ENCODE measurements at regions not wholly inside any gene's neighbourhood (a gene's known extent, or its start where the extent isn't known, plus 50 kb on each side); places are given as distances from the start of the nearest gene placed in this dataset.

- Histone ChIP-seq H3K23ac (ENCODE audit: low read depth, low read length) (no peak overlapping the region), H4K5ac (ENCODE audit: low read depth, low read length) (no peak overlapping the region), H4K91ac (ENCODE audit: insufficient read depth, low read depth, low read length) (no peak overlapping the region), H2AK9ac (replicated peaks; ENCODE audit: low read depth, low read length, poor library complexity) (no peak overlapping the region), H3K79me1 (ENCODE audit: low read depth in 1 of 2, low read length in 2 of 2) (no peaks in the 10 kb centered on the region), H2AFZ (replicated peaks; ENCODE audit: low read length, poor library complexity) (no peak overlapping the region), H3K36me3 (ENCODE audit: control insufficient read depth, insufficient read depth, low read length) (no peaks in the 10 kb centered on the region), H3K18ac (ENCODE audit: low read depth, low read length) (no peak overlapping the region), H3K4ac (ENCODE audit: low read depth, low read length) (no peak overlapping the region), H3K9ac (ENCODE audit: low read depth, low read length) (no peak overlapping the region), H3K27ac (ENCODE audit: insufficient read depth, low read length) (no peak overlapping the region), H2BK15ac (ENCODE audit: low read depth, low read length) (no peak overlapping the region), H2BK20ac (ENCODE audit: low read depth, low read length) (no peak overlapping the region), H4K8ac (ENCODE audit: low read depth in 2 of 2, low read length in 2 of 2) (no peak overlapping the region), H3K4me1 (ENCODE audit: control insufficient read depth, insufficient read depth, low read length) (no peaks in the 10 kb centered on the region), H2BK120ac (ENCODE audit: low read depth, low read length) (no peak overlapping the region), H3K14ac (replicated peaks; ENCODE audit: low read depth, low read length) (no peak overlapping the region), H3K56ac (ENCODE audit: extremely low read depth, insufficient read depth, low read length) (no peak overlapping the region), H2BK5ac (ENCODE audit: low read depth, low read length, poor library complexity, severe bottlenecking) (no peak overlapping the region), H3K27me3 (ENCODE audit: control insufficient read depth, insufficient read depth, low read length) (peaks cover 60% of the 10 kb centered on the region), H4K20me1 (ENCODE audit: insufficient read depth, low read length) (no peaks in the 10 kb centered on the region), H3K4me2 (ENCODE audit: low read depth, low read length) (no peak overlapping the region), H3K9me1 (ENCODE audit: insufficient read depth, low read length) (0 out of 2 replicates have a peak, but pooled peaks cover 3% of the 10 kb centered on the region), H3K9me3 (ENCODE audit: control insufficient read depth, insufficient read depth, low read length) (no peaks in the 10 kb centered on the region), H3K4me3 (ENCODE audit: insufficient read depth, low read depth, low read length) (no peak overlapping the region), H2AK5ac (ENCODE audit: low read depth, low read length) (no peak overlapping the region)
- no TSS peak for BruUV-seq (replicated peaks)
- dilution Hi-C loops (cut with HindIII; ENCODE audit: low sequenced_read_pairs, unreplicated experiment) (no loop called here), intact Hi-C loops (cut with micrococcal nuclease) (no loop called here), in situ Hi-C loops (cut with MboI; ENCODE audit: low sequenced_read_pairs) (no loop called here)
- TF ChIP-seq CHD1 (IDR thresholded peaks at IDR 0.05; ENCODE audit: low read depth, low read length), result no peak
- no peak for TF ChIP-seq RAD21 (IDR thresholded peaks at IDR 0.05; ENCODE audit: low read length)
- no peak for TF ChIP-seq NFE2L2 (IDR thresholded peaks at IDR 0.05; ENCODE audit: low read depth, low read length)
- TF ChIP-seq ELK1 (IDR thresholded peaks at IDR 0.05; ENCODE audit: borderline replicate concordance, low read depth, low read length), result no peak
- no peak for TF ChIP-seq BHLHE40 (IDR thresholded peaks at IDR 0.05; ENCODE audit: low read depth, low read length)
- no peak for TF ChIP-seq POLR2A (IDR thresholded peaks at IDR 0.05; ENCODE audit: low read depth, low read length)
- ChIA-PET CTCF (interaction anchor here (0.7 kb wide), 1 partner anchor 827 kb away, joined by 3 read pairs; no protein-coding TSS in a partner anchor), POLR2A (ENCODE audit: unreplicated experiment) (no interaction called here)
- ATAC-seq (ENCODE audit: low read depth) (no peak), DNase-seq (no peak)
- no CpG with 5 or more reads among the region's 4 CpGs for whole genome bisulfite sequencing, 2 experiments (ENCODE audit: extremely low coverage in 2 of 2, insufficient read length in 1 of 2)
These were observed 391.4 kb downstream of the TNS3 start for GRCh38 chr7:47190462-47190861.

All from IMR-90 (cell line).